ENCODE measurements at regions not wholly inside any gene's neighbourhood (a gene's known extent, or its start where the extent isn't known, plus 50 kb on each side); places are given as distances from the start of the nearest gene placed in this dataset.

- in situ Hi-C loops (cut with HindIII; ENCODE audit: low sequenced_read_pairs), result no loop called here
Observed at GRCh38 chr16:51085271-51085670, 65.8 kb downstream of the SALL1 start.

- in situ Hi-C loops (cut with HindIII; ENCODE audit: low sequenced_read_pairs), result no loop called here
Observed at GRCh38 chr16:51084074-51084928, 66.8 kb downstream of the SALL1 start.

DNA sequence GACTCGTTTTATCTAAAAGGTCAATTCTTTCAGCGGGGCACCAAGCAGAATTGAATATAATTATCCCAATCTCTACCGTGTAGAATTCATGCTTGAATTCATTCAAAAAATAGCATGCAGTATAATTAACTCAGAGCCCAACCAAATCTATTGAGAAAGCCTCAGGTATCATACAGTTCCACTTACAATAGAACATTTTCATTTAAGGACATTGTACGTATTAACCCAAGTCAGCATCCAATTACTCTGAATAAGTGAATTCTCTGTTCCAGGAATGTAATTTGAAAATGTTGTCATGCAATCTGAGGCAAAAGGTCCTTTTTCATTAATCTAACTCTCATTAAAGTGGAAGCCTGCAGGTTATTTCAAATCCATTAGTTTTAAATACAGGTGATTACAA is 78.5 kb downstream of the SALL1 start:
- in situ Hi-C loops (cut with HindIII; ENCODE audit: low sequenced_read_pairs), result loop anchor here (5.0 kb wide), 1 partner anchor 55 kb away; no protein-coding TSS in a partner anchor

DNA sequence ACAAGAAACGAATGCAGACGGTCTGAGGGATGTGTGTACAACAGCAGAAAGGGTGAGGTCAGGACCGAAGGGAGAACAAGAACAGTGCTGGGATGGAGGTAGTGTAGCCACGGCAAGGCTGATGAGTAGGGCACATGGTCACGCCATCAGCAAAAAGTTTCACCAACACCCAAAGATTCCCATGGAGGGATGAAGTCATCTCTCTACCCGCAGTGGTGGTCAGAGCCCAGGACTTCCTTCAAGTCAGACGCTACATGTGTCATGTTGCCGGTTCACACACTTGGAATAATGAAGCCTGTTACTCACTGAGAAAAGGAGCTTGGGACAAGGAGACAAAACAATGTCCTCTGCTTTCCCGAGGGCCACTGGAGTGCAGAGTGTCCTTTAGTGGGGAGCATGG is 79.7 kb downstream of the SALL1 start:
- in situ Hi-C loops (cut with HindIII; ENCODE audit: low sequenced_read_pairs), result loop anchor here (5.0 kb wide), 1 partner anchor 54 kb away; no protein-coding TSS in a partner anchor

- in situ Hi-C loops (cut with HindIII; ENCODE audit: low sequenced_read_pairs), result no loop called here
Observed at GRCh38 chr16:51067352-51067751, 83.7 kb downstream of the SALL1 start.

GRCh38 chr16:51062039-51062438 is 89.0 kb downstream of the SALL1 start:
- in situ Hi-C loops (cut with HindIII; ENCODE audit: low sequenced_read_pairs), result no loop called here

DNA sequence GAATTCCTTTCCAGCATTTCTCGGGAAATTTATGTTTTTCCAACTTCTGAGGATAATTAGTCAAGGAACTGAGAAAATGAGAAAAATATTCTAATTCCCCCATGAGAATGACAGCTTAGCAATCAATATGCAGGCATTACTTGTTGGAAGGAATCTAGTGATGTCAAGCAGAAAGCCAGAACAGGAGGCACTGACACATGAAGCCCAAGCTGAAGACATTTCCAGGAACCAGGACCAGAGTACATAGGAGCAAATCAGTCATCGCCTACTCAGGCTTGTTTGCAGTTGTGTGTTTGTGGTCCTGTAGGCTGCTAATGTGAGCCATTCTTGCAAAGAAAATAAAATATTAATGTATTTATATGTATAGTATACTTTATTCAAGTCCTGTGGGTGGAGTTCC is 89.7 kb downstream of the SALL1 start:
- in situ Hi-C loops (cut with HindIII; ENCODE audit: low sequenced_read_pairs), result no loop called here

- in situ Hi-C loops (cut with HindIII; ENCODE audit: low sequenced_read_pairs), result no loop called here
Observed at GRCh38 chr16:51057969-51058337, 93.1 kb downstream of the SALL1 start.

GRCh38 chr16:51057102-51057793 is 93.8 kb downstream of the SALL1 start:
- in situ Hi-C loops (cut with HindIII; ENCODE audit: low sequenced_read_pairs), result no loop called here

- in situ Hi-C loops (cut with HindIII; ENCODE audit: low sequenced_read_pairs), result no loop called here
Observed at GRCh38 chr16:51056331-51056730, 94.7 kb downstream of the SALL1 start.

DNA sequence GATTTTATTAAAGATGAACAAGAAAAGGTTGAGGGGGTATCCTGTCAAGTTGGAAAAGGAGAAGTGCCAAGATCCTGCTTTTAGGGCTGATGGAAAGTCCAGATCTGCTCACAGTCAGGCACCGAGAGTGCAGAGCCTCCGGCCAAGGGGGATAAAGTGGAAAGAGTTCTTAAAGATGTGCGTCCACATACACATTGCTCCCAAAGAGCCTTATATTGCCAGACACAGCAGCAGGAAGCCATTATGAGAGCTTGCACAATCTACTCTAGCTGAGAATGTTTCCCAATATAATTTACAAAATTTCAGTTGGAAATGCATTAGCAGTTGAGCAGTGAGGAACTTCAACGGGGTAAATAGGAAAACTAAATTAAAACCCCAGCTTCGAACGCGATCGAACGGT is 95.6 kb downstream of the SALL1 start:
- in situ Hi-C loops (cut with HindIII; ENCODE audit: low sequenced_read_pairs), result no loop called here

DNA sequence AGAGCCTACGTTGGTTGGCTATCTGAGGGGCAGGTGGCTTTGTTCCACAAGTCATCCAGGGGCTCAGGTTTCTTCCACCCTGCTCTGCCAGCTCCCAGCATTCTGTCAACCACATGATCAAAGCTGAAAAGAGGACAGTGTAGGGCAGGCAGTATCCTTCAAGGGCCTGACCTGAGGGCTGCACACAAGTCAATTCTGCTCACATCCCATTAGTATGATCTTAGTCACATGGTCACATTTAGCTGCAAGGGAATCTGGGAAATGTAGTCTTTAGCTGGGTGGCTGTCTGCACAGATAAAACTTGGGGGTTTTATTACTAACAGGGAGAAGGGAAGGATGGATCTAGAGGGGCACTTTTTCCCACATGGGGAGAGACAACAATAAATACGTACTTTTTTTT is 97.3 kb downstream of the SALL1 start:
- in situ Hi-C loops (cut with HindIII; ENCODE audit: low sequenced_read_pairs), result no loop called here

GRCh38 chr16:51051671-51052070 is 99.4 kb downstream of the SALL1 start:
- in situ Hi-C loops (cut with HindIII; ENCODE audit: low sequenced_read_pairs), result no loop called here

DNA sequence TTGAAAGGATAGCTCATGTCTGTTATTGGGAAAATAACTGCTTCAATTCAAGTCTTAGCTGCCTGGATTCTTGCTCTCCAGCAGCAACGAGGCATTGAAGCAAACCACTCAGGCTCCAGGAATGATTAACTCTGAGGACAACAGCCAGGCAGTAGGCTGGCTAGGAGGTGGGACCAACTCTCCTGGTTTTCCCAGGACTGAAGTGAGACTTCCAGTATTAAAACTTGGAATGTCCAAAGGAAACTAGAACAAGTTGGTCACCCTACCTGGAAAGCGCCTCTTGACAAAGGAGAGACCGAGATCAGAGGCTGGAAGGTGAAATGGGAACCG is 100.7 kb downstream of the SALL1 start:
- in situ Hi-C loops (cut with HindIII; ENCODE audit: low sequenced_read_pairs), result no loop called here

- in situ Hi-C loops (cut with HindIII; ENCODE audit: low sequenced_read_pairs), result no loop called here
Observed at GRCh38 chr16:51049678-51050376, 101.2 kb downstream of the SALL1 start.

DNA sequence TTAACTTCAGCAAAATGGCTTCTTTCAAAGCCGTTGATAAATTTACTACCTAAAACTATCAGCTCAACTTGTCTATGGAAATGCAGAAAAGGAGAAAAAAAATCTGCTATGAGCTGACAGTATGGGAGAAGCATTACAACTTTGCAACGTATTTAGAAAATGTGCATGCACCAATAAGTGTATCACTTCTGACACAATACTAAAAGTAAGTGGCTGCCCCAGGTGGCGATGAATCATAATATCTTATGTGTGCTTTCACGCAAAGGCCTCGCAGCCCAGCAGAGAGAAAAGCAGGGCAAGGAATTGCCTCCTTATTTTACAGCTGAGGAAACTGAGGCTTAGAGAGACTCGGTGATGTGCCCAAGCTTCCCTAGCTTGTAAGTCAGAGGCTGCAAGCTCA is 101.8 kb downstream of the SALL1 start:
- in situ Hi-C loops (cut with HindIII; ENCODE audit: low sequenced_read_pairs), result no loop called here

DNA sequence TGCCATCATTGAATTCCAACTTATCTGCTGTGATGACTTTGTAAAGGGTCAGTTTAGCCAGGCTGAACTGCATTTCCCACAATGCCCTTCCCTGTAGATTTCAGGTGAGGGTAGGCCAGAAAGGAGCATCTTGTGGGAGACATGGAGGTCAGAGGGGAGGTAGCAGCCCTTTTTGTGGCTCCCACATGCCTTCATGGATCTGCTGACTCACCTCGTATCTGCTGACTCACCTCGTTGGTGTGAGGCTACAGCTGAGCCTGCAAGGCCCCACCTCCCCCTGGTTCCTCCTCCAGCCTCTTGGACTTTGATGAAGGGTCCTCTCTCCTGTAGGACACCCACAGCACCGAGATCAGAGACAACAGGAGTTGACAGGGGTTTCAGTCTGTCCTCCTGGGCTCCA is 102.5 kb downstream of the SALL1 start:
- in situ Hi-C loops (cut with HindIII; ENCODE audit: low sequenced_read_pairs), result no loop called here

GRCh38 chr16:51045794-51046193 is 105.3 kb downstream of the SALL1 start:
- in situ Hi-C loops (cut with HindIII; ENCODE audit: low sequenced_read_pairs), result no loop called here

GRCh38 chr16:51045186-51045585 is 105.9 kb downstream of the SALL1 start:
- in situ Hi-C loops (cut with HindIII; ENCODE audit: low sequenced_read_pairs), result no loop called here

DNA sequence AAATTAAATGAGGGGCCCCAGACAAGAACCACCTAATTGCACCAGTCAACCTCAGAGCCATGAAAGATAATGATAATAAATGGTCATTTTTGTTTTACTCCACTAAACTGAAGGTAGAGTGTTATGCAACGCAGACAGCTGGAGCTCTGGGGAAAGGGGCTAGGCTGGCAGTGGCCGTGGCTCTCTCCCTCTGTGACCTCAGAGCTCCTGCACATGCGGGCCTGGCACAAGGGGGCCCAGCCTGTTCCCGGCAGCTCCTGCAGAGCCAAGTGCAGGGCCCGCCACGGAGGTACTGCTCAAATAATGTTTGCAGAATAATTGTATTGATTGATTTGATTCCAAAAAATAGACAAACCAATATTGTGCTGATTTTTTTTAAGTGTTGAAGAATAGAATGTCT is 109.5 kb downstream of the SALL1 start:
- in situ Hi-C loops (cut with HindIII; ENCODE audit: low sequenced_read_pairs), result no loop called here

DNA sequence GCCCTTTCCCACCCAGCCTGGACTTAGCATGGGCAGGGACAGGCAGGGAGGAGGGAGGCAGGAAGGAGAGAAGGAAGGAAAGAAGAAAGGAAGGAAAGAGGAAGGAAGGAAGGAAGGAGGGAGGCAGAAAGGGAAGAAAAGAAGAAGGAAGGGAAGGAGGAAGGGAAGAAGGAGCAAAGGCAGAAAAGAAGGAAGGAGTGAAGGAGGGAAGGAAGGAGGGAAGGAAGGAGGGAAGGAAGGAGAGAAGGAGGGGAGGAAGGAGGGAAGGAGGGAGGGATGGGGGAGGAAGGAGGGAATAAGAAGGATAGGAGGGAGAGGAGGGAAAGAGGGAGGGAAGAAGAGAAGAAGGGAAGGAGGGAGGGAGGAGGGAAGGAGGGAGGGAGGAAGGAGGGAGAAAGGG is 110.4 kb downstream of the SALL1 start:
- in situ Hi-C loops (cut with HindIII; ENCODE audit: low sequenced_read_pairs), result no loop called here

All from endothelial cell of hepatic sinusoid (primary cell).